Neuronal stem cell (in vitro differentiated cells): ENCODE measurements at regions not wholly inside any gene's neighbourhood (a gene's known extent, or its start where the extent isn't known, plus 50 kb on each side); places are given as distances from the start of the nearest gene placed in this dataset.
A peak's percentile ranks its signal among the peaks of the same experiment; 100 is the strongest.
"Not testable (repeated sequence)": the region's sequence is repeated elsewhere in the genome, so short reads cannot be mapped to it uniquely, and the experiment has no call there.

Source experiments
- DNase-seq: peaks from one replicate; pipeline ENCODE4 v3.0.0-alpha.2; 2013; ENCODE audit warnings: low spot score
- H2AFZ ChIP-seq: one replicate; pipeline ENCODE4 v1.6.1; 2013; ENCODE audit warnings: mild to moderate bottlenecking, low read length, inconsistent platforms
- H2AK5ac ChIP-seq: 2 replicates; pipeline ENCODE4 v1.6.1; 2013; ENCODE audit warnings: low read depth, mild to moderate bottlenecking, inconsistent platforms, low read length, moderate library complexity, mixed read lengths
- H2BK120ac ChIP-seq: 2 replicates; pipeline ENCODE4 v1.6.1; 2013; ENCODE audit warnings: low read depth, mild to moderate bottlenecking, inconsistent platforms, low read length, moderate library complexity, mixed read lengths
- H2BK12ac ChIP-seq: one replicate; pipeline ENCODE4 v1.6.1; 2013; ENCODE audit warnings: low read length, inconsistent platforms
- H2BK15ac ChIP-seq: 2 replicates; pipeline ENCODE4 v1.6.1; 2013; ENCODE audit warnings: mild to moderate bottlenecking, low read length, inconsistent platforms, mixed read lengths
- H2BK5ac ChIP-seq: one replicate; pipeline ENCODE4 v1.6.1; 2013; ENCODE audit warnings: inconsistent platforms, mild to moderate bottlenecking, low read length, moderate library complexity
- H3K14ac ChIP-seq: one replicate; pipeline ENCODE4 v1.6.1; 2013; ENCODE audit warnings: low read length, inconsistent platforms
- H3K18ac ChIP-seq: 2 replicates; pipeline ENCODE4 v1.6.1; 2013; ENCODE audit warnings: low read length, inconsistent platforms
- H3K23ac ChIP-seq: 2 replicates; pipeline ENCODE4 v1.6.1; 2013; ENCODE audit warnings: low read depth, mild to moderate bottlenecking, mixed read lengths, low read length, inconsistent platforms; ENCODE audit not compliant: poor library complexity
- H3K27ac ChIP-seq: replicated peaks from 3 replicates; pipeline ENCODE4 v1.5.1; 2013; ENCODE audit warnings: low read length, inconsistent platforms
- H3K27me3 ChIP-seq, 3 experiments: 2 replicates each; pipeline ENCODE4 v1.6.1; 2013; ENCODE audit warnings: low read length in 3 of 3, mild to moderate bottlenecking in 2 of 3, inconsistent platforms in 1 of 3, low read depth in 1 of 3, mixed read lengths in 1 of 3, moderate library complexity in 1 of 3; ENCODE audit not compliant: control insufficient read depth in 3 of 3, insufficient read depth in 3 of 3
- H3K36me3 ChIP-seq, 2 donors: replicated peaks in 1 of 2; 2 replicates each; pipeline ENCODE4 v1.6.1; 2013; ENCODE audit warnings: low read length in 2 of 2; ENCODE audit not compliant: control insufficient read depth in 2 of 2, insufficient read depth in 2 of 2
- H3K4ac ChIP-seq: 2 replicates; pipeline ENCODE4 v1.6.1; 2013; ENCODE audit warnings: inconsistent platforms, mild to moderate bottlenecking, low read length, moderate library complexity
- H3K4me1 ChIP-seq, 2 donors: 1 replicate in 1 of 2; 2 replicates in 1 of 2; pipeline ENCODE4 v1.6.1; 2013; ENCODE audit warnings: low read length in 2 of 2, low read depth in 1 of 2; ENCODE audit not compliant: control insufficient read depth in 2 of 2, insufficient read depth in 1 of 2
- H3K4me2 ChIP-seq: one replicate; pipeline ENCODE4 v1.6.1; 2013; ENCODE audit warnings: mild to moderate bottlenecking, low read length, inconsistent platforms; ENCODE audit not compliant: insufficient read depth, poor library complexity, severe bottlenecking
- H3K4me3 ChIP-seq, 2 donors: 2 replicates each; pipeline ENCODE4 v1.5.1; 2013; ENCODE audit warnings: low read length in 2 of 2, mild to moderate bottlenecking in 2 of 2, inconsistent platforms in 1 of 2, moderate library complexity in 1 of 2
- H3K79me1 ChIP-seq: one replicate; pipeline ENCODE4 v1.6.1; 2013; ENCODE audit warnings: low read depth, mild to moderate bottlenecking, inconsistent platforms, low read length, moderate library complexity
- H3K9ac ChIP-seq: one replicate; pipeline ENCODE4 v1.6.1; 2013; ENCODE audit warnings: mild to moderate bottlenecking, low read depth, low read length, inconsistent platforms; ENCODE audit not compliant: poor library complexity
- H3K9me3 ChIP-seq, 2 donors: replicated peaks in 1 of 2; 2 replicates each; pipeline versions ENCODE3 to v1.6.1; 2013; ENCODE audit warnings: low read length in 2 of 2, mild to moderate bottlenecking in 2 of 2, inconsistent platforms in 1 of 2, low read depth in 1 of 2, mixed read lengths in 1 of 2, moderate library complexity in 1 of 2; ENCODE audit not compliant: control insufficient read depth in 2 of 2, insufficient read depth in 1 of 2
- H4K8ac ChIP-seq: one replicate; pipeline ENCODE4 v1.6.1; 2013; ENCODE audit warnings: low read depth, mild to moderate bottlenecking, inconsistent platforms, low read length, moderate library complexity
- H4K91ac ChIP-seq: one replicate; pipeline ENCODE4 v1.6.1; 2013; ENCODE audit warnings: low read length, low read depth, mild to moderate bottlenecking, inconsistent platforms; ENCODE audit not compliant: poor library complexity
- WGBS, 2 donors: extraction: QIAGEN DNeasy Blood & Tissue Kit; methylation state at CpG; one replicate each; pipeline ENCODE4 v1.1.7; 2013; ENCODE audit warnings: missing lambda C conversion rate in 2 of 2, mixed read lengths in 1 of 2; ENCODE audit not compliant: insufficient read length in 2 of 2, insufficient replicate concordance in 1 of 2; ENCODE audit errors: extremely low coverage in 2 of 2; 5-methylcytosine and 5-hydroxymethylcytosine counted together

GRCh38 chr4:40681600-40681999, 51.9 kb upstream of the RBM47 start:
- no peak for DNase-seq
- no peak overlapping the region for H2BK5ac ChIP-seq
- no peak overlapping the region for H2BK120ac ChIP-seq
- WGBS, 2 donors, result no CpG with 5 or more reads among the region's 4 CpGs
- H3K4me2 ChIP-seq, result no peak overlapping the region
- H3K23ac ChIP-seq, result no peak overlapping the region
- no peaks in the 10 kb centered on the region for H3K9me3 ChIP-seq
- no peaks in the 10 kb centered on the region for H3K27me3 ChIP-seq
- no peak overlapping the region for H2BK15ac ChIP-seq
- no peak overlapping the region for H3K4me3 ChIP-seq
- H2AFZ ChIP-seq, result no peak overlapping the region
- no peak overlapping the region for H3K27ac ChIP-seq
- H2BK12ac ChIP-seq, result no peak overlapping the region
- H3K4ac ChIP-seq, result no peak overlapping the region
- no peaks in the 10 kb centered on the region for H3K36me3 ChIP-seq
- H3K18ac ChIP-seq, result no peak overlapping the region
- H3K4me1 ChIP-seq, result peaks cover 0 to 7% of the 10 kb centered on the region in 2 donors
- H3K79me1 ChIP-seq, result no peaks in the 10 kb centered on the region
- no peak overlapping the region for H2AK5ac ChIP-seq
- H3K14ac ChIP-seq, result no peak overlapping the region
- H3K9ac ChIP-seq, result no peak overlapping the region
- no peak overlapping the region for H4K8ac ChIP-seq
- no peak overlapping the region for H4K91ac ChIP-seq

GRCh38 chr4:40682290-40683101, 52.8 kb upstream of the RBM47 start:
- H2BK12ac ChIP-seq, result no peak overlapping the region
- H4K8ac ChIP-seq, result no peak overlapping the region
- H3K27me3 ChIP-seq, result no peaks in the 10 kb centered on the region
- peak overlapping the region; percentile 25 for H2BK15ac ChIP-seq
- no peak overlapping the region for H3K18ac ChIP-seq
- H2BK5ac ChIP-seq, result no peak overlapping the region
- DNase-seq, result no peak
- no peak overlapping the region for H2AFZ ChIP-seq
- no CpG with 5 or more reads among the region's 12 CpGs for WGBS, 2 donors
- no peak overlapping the region for H2BK120ac ChIP-seq
- H3K23ac ChIP-seq, result no peak overlapping the region
- H2AK5ac ChIP-seq, result peak overlapping the region; percentile 1
- no peak overlapping the region for H3K14ac ChIP-seq
- H3K36me3 ChIP-seq, result no peaks in the 10 kb centered on the region
- no peak overlapping the region for H3K27ac ChIP-seq
- peaks cover 0 to 7% of the 10 kb centered on the region in 2 donors for H3K4me1 ChIP-seq
- no peak overlapping the region for H3K4me2 ChIP-seq
- no peak overlapping the region for H3K9ac ChIP-seq
- no peak overlapping the region for H3K4me3 ChIP-seq
- H4K91ac ChIP-seq, result no peak overlapping the region
- H3K79me1 ChIP-seq, result no peaks in the 10 kb centered on the region
- no peak overlapping the region for H3K4ac ChIP-seq
- H3K9me3 ChIP-seq, result no peaks in the 10 kb centered on the region

- not testable (repeated sequence) for H2BK120ac ChIP-seq, H2AFZ ChIP-seq, H4K8ac ChIP-seq, H2BK12ac ChIP-seq, H3K4me2 ChIP-seq, H3K9me3 ChIP-seq, DNase-seq, H3K79me1 ChIP-seq, H2BK15ac ChIP-seq, H3K27me3 ChIP-seq, H3K14ac ChIP-seq, H3K4me1 ChIP-seq, H3K18ac ChIP-seq, H3K9ac ChIP-seq, H4K91ac ChIP-seq, H2BK5ac ChIP-seq, H3K23ac ChIP-seq, H3K36me3 ChIP-seq, H3K4me3 ChIP-seq, H3K4ac ChIP-seq, H2AK5ac ChIP-seq, H3K27ac ChIP-seq
- WGBS, 2 donors, result no CpG with 5 or more reads among the region's 12 CpGs
These were observed 54.0 kb upstream of the RBM47 start for GRCh38 chr4:40683536-40684145.

GRCh38 chr4:40684404-40684803, 54.7 kb upstream of the RBM47 start:
- Histone ChIP-seq H3K27ac (no peak overlapping the region), H2BK5ac (no peak overlapping the region), H3K9ac (no peak overlapping the region), H4K8ac (no peak overlapping the region), H2BK15ac (no peak overlapping the region), H3K14ac (no peak overlapping the region), H3K79me1 (no peaks in the 10 kb centered on the region), H3K4me2 (no peak overlapping the region), H2BK120ac (no peak overlapping the region), H3K4ac (no peak overlapping the region), H3K4me1 (peaks cover 0 to 7% of the 10 kb centered on the region in 2 donors), H3K23ac (no peak overlapping the region), H2BK12ac (no peak overlapping the region), H3K18ac (no peak overlapping the region), H3K9me3 (no peaks in the 10 kb centered on the region), H3K36me3 (no peaks in the 10 kb centered on the region), H4K91ac (no peak overlapping the region), H3K27me3 (no peaks in the 10 kb centered on the region), H3K4me3 (no peak overlapping the region), H2AFZ (no peak overlapping the region), H2AK5ac (no peak overlapping the region)
- no CpG with 5 or more reads among the region's 3 CpGs for WGBS, 2 donors
- no peak for DNase-seq
